Smooth muscle cell (in vitro differentiated cells): ENCODE measurements at regions not wholly inside any gene's neighbourhood (a gene's known extent, or its start where the extent isn't known, plus 50 kb on each side); places are given as distances from the start of the nearest gene placed in this dataset.
"Not testable (repeated sequence)": the region's sequence is repeated elsewhere in the genome, so short reads cannot be mapped to it uniquely, and the experiment has no call there.

Experiments
- DNase-seq: peaks from one replicate; lab custom pipeline; 2025; ENCODE audit not compliant: unreplicated experiment; lab: John Stamatoyannopoulos, UW
- H2AFZ ChIP-seq: fragments of 200-600 bp; sonication (generic); 2 replicates; pipeline ENCODE4 v1.6.0; 2016; ENCODE audit warnings: antibody characterized with exemption, low read depth, mild to moderate bottlenecking
- H3F3A ChIP-seq: fragments of 200-600 bp; sonication (generic); 2 replicates; pipeline ENCODE4 v1.6.0; 2017; ENCODE audit warnings: antibody characterized with exemption, low read depth
- H3K27ac ChIP-seq: fragments of 200-600 bp; sonication (generic); 2 replicates; pipeline ENCODE4 v1.5.1; 2016; ENCODE audit warnings: low read depth, mild to moderate bottlenecking
- H3K27me3 ChIP-seq: fragments of 200-600 bp; sonication (generic); 2 replicates; pipeline ENCODE4 v1.6.1; 2016; ENCODE audit warnings: low read depth, mild to moderate bottlenecking
- H3K36me3 ChIP-seq: fragments of 200-600 bp; sonication (generic); 2 replicates; pipeline ENCODE4 v1.5.1; 2016; ENCODE audit warnings: low read depth
- H3K4me1 ChIP-seq: fragments of 200-600 bp; sonication (generic); 2 replicates; pipeline ENCODE4 v1.5.1; 2016; ENCODE audit warnings: low read depth
- H3K4me2 ChIP-seq: fragments of 200-600 bp; sonication (generic); 2 replicates; pipeline ENCODE4 v1.6.0; 2016; ENCODE audit warnings: mild to moderate bottlenecking
- H3K4me3 ChIP-seq: fragments of 200-600 bp; sonication (generic); 2 replicates; pipeline ENCODE4 v1.5.1; 2016; ENCODE audit warnings: mild to moderate bottlenecking
- H3K79me2 ChIP-seq: fragments of 200-600 bp; sonication (generic); 2 replicates; pipeline ENCODE4 v1.6.0; 2016; ENCODE audit warnings: low read depth, mild to moderate bottlenecking
- H3K9ac ChIP-seq: fragments of 200-600 bp; sonication (generic); 2 replicates; pipeline ENCODE4 v1.6.0; 2016; ENCODE audit warnings: low read depth
- H3K9me3 ChIP-seq: fragments of 200-600 bp; sonication (generic); replicated peaks from 2 replicates; pipeline ENCODE4 v1.5.1; 2016; ENCODE audit warnings: low read depth
- H4K20me1 ChIP-seq: fragments of 200-600 bp; sonication (generic); 2 replicates; pipeline ENCODE4 v1.6.0; 2016; ENCODE audit warnings: low read depth
- WGBS: methylation state at CpG from one replicate; pipeline ENCODE4 v1.1.7; 2016; ENCODE audit warnings: low lambda C conversion rate; 5-methylcytosine and 5-hydroxymethylcytosine counted together
- TF ChIP-seq, protein P1 (sequence below): fragments of 200-600 bp; sonication (generic); IDR thresholded peaks from 2 replicates; pipeline ENCODE4 v1.5.1; 2017; ENCODE audit warnings: borderline replicate concordance, mild to moderate bottlenecking, antibody characterized with exemption; ENCODE audit not compliant: insufficient read depth, poor library complexity, severe bottlenecking

DNA sequence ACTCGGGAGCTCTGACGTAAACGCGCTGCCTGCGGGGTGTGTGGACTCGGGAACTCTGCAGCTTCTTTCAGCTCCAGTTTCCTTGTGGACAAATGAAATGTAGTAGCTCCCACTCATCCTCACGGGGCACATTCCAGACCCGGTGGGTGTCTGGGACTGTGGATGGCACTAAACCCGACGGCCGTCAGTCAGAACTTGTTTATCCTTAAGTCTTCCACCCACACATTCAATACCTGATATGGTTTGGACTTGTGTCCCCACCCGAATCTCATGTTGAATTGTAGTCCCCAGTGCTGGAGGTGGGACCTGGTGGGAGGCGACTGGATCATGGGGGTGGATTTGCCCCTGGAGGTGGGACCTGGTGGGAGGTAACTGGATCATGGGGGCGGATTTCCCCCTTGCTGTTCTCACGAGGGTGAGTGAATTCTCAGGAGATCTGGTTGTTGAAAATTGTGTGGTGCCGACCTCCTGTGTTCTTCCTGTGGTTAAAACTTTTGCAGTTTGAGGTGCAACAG is 81.2 kb upstream of the SNTG2 start:
- Histone ChIP-seq H3K4me2 (no peak overlapping the region), H4K20me1 (no peaks in the 10 kb centered on the region), H3K4me1 (no peaks in the 10 kb centered on the region), H3K27ac (no peak overlapping the region), H3K27me3 (peaks cover 8% of the 10 kb centered on the region), H3K36me3 (no peaks in the 10 kb centered on the region), H3K9ac (no peak overlapping the region), H2AFZ (no peak overlapping the region), H3K79me2 (no peaks in the 10 kb centered on the region), H3K4me3 (no peak overlapping the region), H3K9me3 (no peaks in the 10 kb centered on the region), H3F3A (no peaks in the 10 kb centered on the region)
- 92% methylated on average over 16 of the region's 16 CpGs for WGBS
- no peak for DNase-seq
- TF ChIP-seq, protein P1, sequence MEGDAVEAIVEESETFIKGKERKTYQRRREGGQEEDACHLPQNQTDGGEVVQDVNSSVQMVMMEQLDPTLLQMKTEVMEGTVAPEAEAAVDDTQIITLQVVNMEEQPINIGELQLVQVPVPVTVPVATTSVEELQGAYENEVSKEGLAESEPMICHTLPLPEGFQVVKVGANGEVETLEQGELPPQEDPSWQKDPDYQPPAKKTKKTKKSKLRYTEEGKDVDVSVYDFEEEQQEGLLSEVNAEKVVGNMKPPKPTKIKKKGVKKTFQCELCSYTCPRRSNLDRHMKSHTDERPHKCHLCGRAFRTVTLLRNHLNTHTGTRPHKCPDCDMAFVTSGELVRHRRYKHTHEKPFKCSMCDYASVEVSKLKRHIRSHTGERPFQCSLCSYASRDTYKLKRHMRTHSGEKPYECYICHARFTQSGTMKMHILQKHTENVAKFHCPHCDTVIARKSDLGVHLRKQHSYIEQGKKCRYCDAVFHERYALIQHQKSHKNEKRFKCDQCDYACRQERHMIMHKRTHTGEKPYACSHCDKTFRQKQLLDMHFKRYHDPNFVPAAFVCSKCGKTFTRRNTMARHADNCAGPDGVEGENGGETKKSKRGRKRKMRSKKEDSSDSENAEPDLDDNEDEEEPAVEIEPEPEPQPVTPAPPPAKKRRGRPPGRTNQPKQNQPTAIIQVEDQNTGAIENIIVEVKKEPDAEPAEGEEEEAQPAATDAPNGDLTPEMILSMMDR: no peak

DNA sequence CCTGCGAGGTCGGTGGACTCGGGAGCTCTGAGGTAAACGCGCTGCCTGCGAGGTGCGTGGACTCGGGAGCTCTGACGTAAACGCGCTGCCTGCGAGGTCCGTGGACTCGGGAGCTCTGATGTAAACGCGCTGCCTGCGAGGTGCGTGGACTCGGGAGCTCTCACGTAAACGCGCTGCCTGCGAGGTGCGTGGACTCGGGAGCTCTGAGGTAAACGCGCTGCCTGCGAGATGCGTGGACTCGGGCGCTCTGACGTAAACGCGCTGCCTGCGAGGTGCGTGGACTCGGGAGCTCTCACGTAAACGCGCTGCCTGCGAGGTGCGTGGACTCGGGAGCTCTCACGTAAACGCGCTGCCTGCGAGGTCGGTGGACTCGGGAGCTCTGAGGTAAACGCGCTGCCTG is 81.8 kb upstream of the SNTG2 start:
- H3K27ac ChIP-seq, H3K9ac ChIP-seq, H3K4me2 ChIP-seq, H2AFZ ChIP-seq, H3K27me3 ChIP-seq, H3K36me3 ChIP-seq, H3K4me3 ChIP-seq, H3K9me3 ChIP-seq, H3K79me2 ChIP-seq, DNase-seq, H4K20me1 ChIP-seq, H3K4me1 ChIP-seq, H3F3A ChIP-seq: not testable (repeated sequence)
- WGBS: over 99% methylated on average over 25 of the region's 51 CpGs

DNA sequence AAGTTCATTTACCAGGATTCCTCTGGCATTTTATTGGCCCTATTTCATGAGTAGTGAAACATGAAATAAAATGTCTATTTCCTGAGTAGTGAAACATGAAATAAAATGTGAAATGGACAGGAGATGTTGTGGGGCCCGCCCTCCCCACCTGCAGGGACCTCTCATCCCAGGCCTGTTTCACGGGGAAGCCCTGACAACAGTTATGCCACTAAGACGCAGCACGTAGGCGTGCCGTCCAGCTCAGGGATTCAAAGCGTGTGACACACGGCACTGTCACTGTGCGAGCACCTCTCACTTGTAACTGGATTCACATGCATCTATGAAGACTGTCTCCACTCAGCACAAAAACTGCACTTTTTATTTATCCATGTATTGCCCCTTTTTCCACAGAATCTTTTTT is 83.4 kb upstream of the SNTG2 start:
- H3K4me2 ChIP-seq: no peak overlapping the region
- TF ChIP-seq, protein P1: no peak
- H2AFZ ChIP-seq: no peak overlapping the region
- H3K79me2 ChIP-seq: no peaks in the 10 kb centered on the region
- no peaks in the 10 kb centered on the region for H3K9me3 ChIP-seq
- H3K27ac ChIP-seq: no peak overlapping the region
- no peak overlapping the region for H3K4me3 ChIP-seq
- H3F3A ChIP-seq: no peaks in the 10 kb centered on the region
- H3K4me1 ChIP-seq: no peaks in the 10 kb centered on the region
- WGBS: 93% methylated on average over 9 of the region's 9 CpGs
- H4K20me1 ChIP-seq: no peaks in the 10 kb centered on the region
- DNase-seq: no peak
- H3K9ac ChIP-seq: no peak overlapping the region
- no peaks in the 10 kb centered on the region for H3K36me3 ChIP-seq
- H3K27me3 ChIP-seq: peaks cover 8% of the 10 kb centered on the region

DNA sequence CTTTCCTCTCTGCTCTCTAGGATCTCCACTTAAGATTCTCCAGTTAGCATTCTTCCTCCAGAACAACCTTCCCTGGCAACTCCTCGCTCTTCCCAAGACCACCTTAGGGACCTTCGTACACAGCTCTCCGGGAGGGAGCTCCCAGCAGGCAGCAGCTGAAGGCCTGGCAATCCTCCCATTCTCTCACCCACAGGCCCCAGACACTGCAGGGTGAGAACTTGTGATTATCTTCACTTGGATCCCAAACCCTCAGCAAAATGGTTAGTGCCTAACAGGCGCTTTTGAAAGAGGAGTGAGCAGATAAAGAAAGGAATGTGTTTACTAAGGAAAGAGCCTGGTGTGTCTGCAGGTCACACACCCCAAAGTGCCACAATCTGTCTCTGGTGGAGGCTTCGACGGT is 83.8 kb upstream of the SNTG2 start:
- no peaks in the 10 kb centered on the region for H3F3A ChIP-seq
- no peak overlapping the region for H2AFZ ChIP-seq
- no peak overlapping the region for H3K4me3 ChIP-seq
- H4K20me1 ChIP-seq: no peaks in the 10 kb centered on the region
- no peak overlapping the region for H3K27ac ChIP-seq
- DNase-seq: no peak
- TF ChIP-seq, protein P1: no peak
- no peaks in the 10 kb centered on the region for H3K9me3 ChIP-seq
- H3K4me2 ChIP-seq: no peak overlapping the region
- H3K27me3 ChIP-seq: peaks cover 8% of the 10 kb centered on the region
- no peak overlapping the region for H3K9ac ChIP-seq
- H3K79me2 ChIP-seq: no peaks in the 10 kb centered on the region
- peaks cover under 1% of the 10 kb centered on the region for H3K4me1 ChIP-seq
- no peaks in the 10 kb centered on the region for H3K36me3 ChIP-seq
- WGBS: 69% methylated on average over 6 of the region's 6 CpGs
